Activated CD8-positive, alpha-beta T cell treated with anti-CD3 and anti-CD28 coated beads for 36 hours (primary cell): ENCODE measurements at regions not wholly inside any gene's neighbourhood (a gene's known extent, or its start where the extent isn't known, plus 50 kb on each side); places are given as distances from the start of the nearest gene placed in this dataset.

Experiments used
- ATAC-seq: fragments of 200-7000 bp; cut with Tn5 transposase; one replicate; pipeline ENCODE4 v1.10.0; 2021; ENCODE audit warnings: mild to moderate bottlenecking, moderate library complexity
- CTCF ChIA-PET: fragments of 350-600 bp; sonication (Branson Sonifier 250); formaldehyde crosslinking; loops from one replicate; lab custom pipeline; 2021; ENCODE audit warnings: antibody characterized with exemption; lab: Charles Lee
- POLR2A ChIA-PET: fragments of 350-600 bp; sonication (Branson Sonifier 250); formaldehyde crosslinking; loops from one replicate; lab custom pipeline; 2021; ENCODE audit warnings: antibody characterized with exemption; lab: Charles Lee
- DNase-seq: peaks from one replicate; pipeline ENCODE4 v3.0.0-alpha.2; 2020
- H3K27ac Mint-ChIP-seq: one replicate; pipeline ENCODE4 v1.8.0; 2021; ENCODE audit warnings: mild to moderate bottlenecking, mixed read lengths
- H3K27me3 Mint-ChIP-seq: one replicate; pipeline ENCODE4 v1.8.0; 2021; ENCODE audit warnings: mixed read lengths
- H3K36me3 Mint-ChIP-seq: one replicate; pipeline ENCODE4 v1.8.0; 2021; ENCODE audit warnings: low read depth, mixed read lengths
- H3K4me1 Mint-ChIP-seq: one replicate; pipeline ENCODE4 v1.8.0; 2021; ENCODE audit warnings: low read depth, mixed read lengths
- H3K4me3 Mint-ChIP-seq: one replicate; pipeline ENCODE4 v1.8.0; 2021; ENCODE audit warnings: mild to moderate bottlenecking, moderate library complexity, mixed read lengths
- H3K9me3 Mint-ChIP-seq: one replicate; pipeline ENCODE4 v1.8.0; 2021; ENCODE audit warnings: mixed read lengths
- intact Hi-C: fragments of 100-400 bp; cut with micrococcal nuclease; formaldehyde crosslinking; loops from one replicate; pipeline ENCODE4 v1.10.0; 2022
- TF ChIP-seq, protein P1 (sequence below): fragments of 200-600 bp; IDR thresholded peaks from one replicate; pipeline ENCODE4 v1.8.0; 2022; ENCODE audit warnings: antibody characterized with exemption, mild to moderate bottlenecking

DNA sequence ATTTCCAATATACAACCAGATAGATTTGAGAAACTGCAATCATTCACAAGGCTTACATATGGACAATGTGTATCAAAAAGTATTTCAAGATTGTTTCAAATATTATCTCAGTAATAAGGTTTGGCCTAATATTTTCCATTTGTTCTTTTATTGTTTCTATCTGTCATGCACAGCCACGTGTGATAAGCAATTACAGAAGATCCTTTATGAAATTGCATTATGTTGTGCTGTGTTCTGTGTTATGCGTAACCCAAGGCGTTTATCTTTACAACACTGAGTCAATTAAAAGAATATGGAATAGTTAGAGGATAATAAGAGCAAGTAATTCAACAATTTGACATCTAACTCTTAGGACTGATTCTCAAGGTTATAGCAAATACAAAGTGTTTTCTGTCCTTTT is 1009.3 kb upstream of the PRMT6 start:
- Mint-ChIP-seq H3K27ac (no peak overlapping the region), H3K36me3 (no peaks in the 10 kb centered on the region), H3K27me3 (no peaks in the 10 kb centered on the region), H3K9me3 (peaks cover 14% of the 10 kb centered on the region), H3K4me3 (no peak overlapping the region), H3K4me1 (no peaks in the 10 kb centered on the region)
- CTCF ChIA-PET, result no interaction called here
- no peak for DNase-seq
- POLR2A ChIA-PET, result no interaction called here
- intact Hi-C loops, result no loop called here
- no peak for ATAC-seq
- TF ChIP-seq, protein P1, sequence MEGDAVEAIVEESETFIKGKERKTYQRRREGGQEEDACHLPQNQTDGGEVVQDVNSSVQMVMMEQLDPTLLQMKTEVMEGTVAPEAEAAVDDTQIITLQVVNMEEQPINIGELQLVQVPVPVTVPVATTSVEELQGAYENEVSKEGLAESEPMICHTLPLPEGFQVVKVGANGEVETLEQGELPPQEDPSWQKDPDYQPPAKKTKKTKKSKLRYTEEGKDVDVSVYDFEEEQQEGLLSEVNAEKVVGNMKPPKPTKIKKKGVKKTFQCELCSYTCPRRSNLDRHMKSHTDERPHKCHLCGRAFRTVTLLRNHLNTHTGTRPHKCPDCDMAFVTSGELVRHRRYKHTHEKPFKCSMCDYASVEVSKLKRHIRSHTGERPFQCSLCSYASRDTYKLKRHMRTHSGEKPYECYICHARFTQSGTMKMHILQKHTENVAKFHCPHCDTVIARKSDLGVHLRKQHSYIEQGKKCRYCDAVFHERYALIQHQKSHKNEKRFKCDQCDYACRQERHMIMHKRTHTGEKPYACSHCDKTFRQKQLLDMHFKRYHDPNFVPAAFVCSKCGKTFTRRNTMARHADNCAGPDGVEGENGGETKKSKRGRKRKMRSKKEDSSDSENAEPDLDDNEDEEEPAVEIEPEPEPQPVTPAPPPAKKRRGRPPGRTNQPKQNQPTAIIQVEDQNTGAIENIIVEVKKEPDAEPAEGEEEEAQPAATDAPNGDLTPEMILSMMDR, result no peak

DNA sequence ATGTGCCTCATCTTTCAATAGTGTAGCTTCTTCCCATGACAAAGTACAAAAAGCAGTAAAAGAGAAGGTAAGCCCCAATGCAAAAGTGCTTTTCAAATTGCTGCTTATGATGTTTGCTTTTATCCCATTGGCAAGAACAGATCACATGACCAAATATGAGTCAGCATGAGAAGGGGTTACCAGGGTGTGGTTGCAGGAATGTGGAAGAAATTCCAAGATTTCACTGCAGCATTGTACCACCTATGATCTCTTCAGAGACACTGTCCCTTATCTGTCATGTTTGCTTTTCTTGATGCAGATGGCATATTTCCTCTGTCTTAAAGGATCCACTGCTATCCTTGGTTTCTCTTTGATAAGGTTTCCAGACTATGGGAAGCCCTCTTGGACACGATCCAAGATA is 1006.9 kb upstream of the PRMT6 start:
- intact Hi-C loops, result no loop called here

DNA sequence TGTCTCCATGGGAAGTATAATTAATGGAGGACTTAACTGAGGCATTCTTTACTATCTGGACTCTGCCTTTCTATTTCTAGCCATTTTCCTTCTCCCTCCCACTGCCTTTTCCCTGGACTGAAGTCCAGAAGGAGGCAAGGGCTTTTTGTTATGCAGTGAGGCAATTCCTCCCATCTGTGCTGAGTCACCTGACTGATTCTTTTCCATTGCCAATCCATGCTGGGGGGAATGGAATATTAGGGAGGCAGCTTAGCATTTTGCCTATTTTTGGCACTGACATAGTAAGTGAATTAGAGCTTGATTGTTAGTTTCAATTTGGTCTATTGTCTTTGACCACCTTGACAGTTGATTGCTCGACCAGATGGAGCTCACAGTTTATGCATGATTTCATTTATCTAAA is 1000.6 kb upstream of the PRMT6 start:
- H3K36me3 Mint-ChIP-seq, result no peaks in the 10 kb centered on the region
- ChIA-PET POLR2A (interaction anchor here (0.6 kb wide), 1 partner anchor 8 kb away, joined by 4 read pairs; no protein-coding TSS in a partner anchor), CTCF (no interaction called here)
- H3K4me3 Mint-ChIP-seq, result no peak overlapping the region
- no peak overlapping the region for H3K27ac Mint-ChIP-seq
- H3K27me3 Mint-ChIP-seq, result no peaks in the 10 kb centered on the region
- no peak for ATAC-seq
- H3K9me3 Mint-ChIP-seq, result peaks cover 5% of the 10 kb centered on the region
- DNase-seq, result no peak
- intact Hi-C loops, result no loop called here
- H3K4me1 Mint-ChIP-seq, result no peaks in the 10 kb centered on the region
- TF ChIP-seq, protein P1, result no peak

More for the DNA sequence above, 1006.9 kb upstream of the PRMT6 start:
- ATAC-seq (no peak), DNase-seq (no peak)
- TF ChIP-seq, protein P1, result no peak
- Mint-ChIP-seq H3K27ac (no peak overlapping the region), H3K36me3 (no peaks in the 10 kb centered on the region), H3K9me3 (peaks cover 8% of the 10 kb centered on the region), H3K4me3 (no peak overlapping the region), H3K4me1 (no peaks in the 10 kb centered on the region), H3K27me3 (no peaks in the 10 kb centered on the region)
- ChIA-PET CTCF (no interaction called here), POLR2A (no interaction called here)

DNA sequence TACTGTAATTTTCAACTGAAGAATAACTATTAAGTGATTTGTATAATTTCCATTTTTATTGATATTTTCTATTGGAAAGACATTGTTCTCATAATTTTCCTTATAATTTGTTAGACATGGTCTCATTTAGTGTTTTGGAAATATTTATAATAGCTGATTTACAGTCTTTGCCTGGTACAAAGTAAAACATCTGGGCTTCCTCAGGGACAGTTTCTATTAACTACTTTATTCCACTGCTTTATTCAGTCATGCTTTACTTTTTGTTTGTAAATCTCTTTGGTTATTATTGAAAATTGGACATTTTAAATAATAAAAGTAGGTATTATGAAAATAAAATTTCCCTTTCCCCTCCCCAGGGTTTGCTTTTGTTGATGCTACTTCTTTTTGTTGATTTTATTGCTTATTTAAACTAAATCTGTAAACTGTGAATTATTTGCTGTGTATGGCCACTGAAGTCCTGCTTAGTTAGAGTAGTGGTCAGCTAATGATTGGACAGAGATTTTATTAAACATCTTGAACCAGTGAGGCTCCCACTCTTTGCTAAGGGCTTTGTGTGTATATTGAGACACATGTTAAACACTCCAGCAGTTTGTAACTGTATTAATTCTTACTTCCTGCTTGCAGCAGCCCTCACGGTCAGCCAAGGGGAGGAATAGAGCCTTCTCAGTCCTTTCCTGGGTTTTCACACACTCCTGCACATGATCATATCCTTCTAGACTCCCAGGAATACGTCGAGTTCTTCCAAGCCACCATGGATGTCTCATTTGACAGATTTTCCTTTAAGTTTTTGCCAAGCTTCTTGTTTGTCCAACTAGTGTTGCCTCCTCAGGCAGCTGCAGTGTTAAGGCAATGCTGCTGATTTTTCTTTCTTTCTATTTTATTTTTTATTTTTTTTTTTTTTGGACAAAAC is 994.6 kb upstream of the PRMT6 start:
- ChIA-PET POLR2A (no interaction called here), CTCF (no interaction called here)
- no peak overlapping the region for H3K27ac Mint-ChIP-seq
- no peak for DNase-seq
- no peak overlapping the region for H3K4me3 Mint-ChIP-seq
- H3K9me3 Mint-ChIP-seq, result peaks cover 4% of the 10 kb centered on the region
- TF ChIP-seq, protein P1, result no peak
- H3K36me3 Mint-ChIP-seq, result no peaks in the 10 kb centered on the region
- intact Hi-C loops, result no loop called here
- H3K4me1 Mint-ChIP-seq, result no peaks in the 10 kb centered on the region
- ATAC-seq, result no peak
- no peaks in the 10 kb centered on the region for H3K27me3 Mint-ChIP-seq

DNA sequence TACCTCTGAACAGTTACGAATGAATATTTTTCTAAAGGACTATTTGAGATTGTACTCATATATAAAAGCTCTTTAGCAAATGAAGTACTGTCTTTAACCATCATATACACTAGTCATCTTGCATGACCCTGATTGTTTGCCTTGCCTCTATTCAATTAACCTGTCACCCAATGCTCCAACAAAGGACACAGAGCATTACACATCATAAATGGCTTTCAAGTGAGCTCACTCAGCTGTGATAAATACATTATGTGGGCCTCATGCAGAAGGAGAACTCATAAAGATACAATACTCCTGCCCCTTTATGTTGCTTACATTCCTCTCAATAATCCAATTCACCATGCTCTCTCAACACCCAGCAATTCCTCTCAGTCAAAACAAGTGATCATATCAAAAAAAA is 993.0 kb upstream of the PRMT6 start:
- CTCF ChIA-PET, result no interaction called here
- Mint-ChIP-seq H3K27me3 (no peaks in the 10 kb centered on the region), H3K9me3 (peaks cover 4% of the 10 kb centered on the region), H3K4me1 (no peaks in the 10 kb centered on the region), H3K36me3 (no peaks in the 10 kb centered on the region), H3K4me3 (no peak overlapping the region), H3K27ac (no peak overlapping the region)
- POLR2A ChIA-PET, result no interaction called here
- TF ChIP-seq, protein P1, result no peak
- ATAC-seq (no peak), DNase-seq (no peak)
- intact Hi-C loops, result no loop called here
